ENCODE measurements at regions not wholly inside any gene's neighbourhood (a gene's known extent, or its start where the extent isn't known, plus 50 kb on each side); places are given as distances from the start of the nearest gene placed in this dataset.

DNA sequence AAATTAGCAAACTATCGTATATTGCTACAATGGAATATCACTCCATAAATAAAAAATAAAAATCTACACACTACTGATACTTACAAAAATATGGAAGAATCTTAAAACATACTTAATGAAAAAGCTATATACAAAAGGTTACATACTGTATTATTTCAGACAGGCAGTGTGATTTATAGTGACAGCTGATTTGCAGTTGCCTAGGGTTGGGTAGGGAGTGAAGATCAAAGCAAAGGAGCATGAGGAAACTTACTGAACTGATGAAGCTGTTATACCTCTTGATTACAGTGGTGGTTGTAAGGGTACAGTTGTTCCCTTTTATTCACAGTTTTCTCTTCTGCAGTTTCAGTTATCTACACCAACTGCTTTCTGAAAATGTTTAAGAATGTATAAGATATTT is 62.6 kb downstream of the FSCB start:
- no peak for TF ChIP-seq CTCF (IDR thresholded peaks at IDR 0.05)
- no peak for TF ChIP-seq POLR2A (IDR thresholded peaks at IDR 0.05)

Data from thyroid gland (tissue), 4 donors.